ENCODE measurements at regions not wholly inside any gene's neighbourhood (a gene's known extent, or its start where the extent isn't known, plus 50 kb on each side); places are given as distances from the start of the nearest gene placed in this dataset.
"Not testable (repeated sequence)": the region's sequence is repeated elsewhere in the genome, so short reads cannot be mapped to it uniquely, and the experiment has no call there.

GRCh38 chr4:160481696-160482690 is 1379.1 kb downstream of the RAPGEF2 start:
- H2BK120ac ChIP-seq (replicated peaks; ENCODE audit: low read depth, low read length); POLR2A ChIA-PET (ENCODE audit: partially characterized antibody); H4K8ac ChIP-seq (ENCODE audit: extremely low read depth, insufficient read depth, low read length); H3K4ac ChIP-seq (replicated peaks; ENCODE audit: insufficient read length, low read depth, low read length); H3K23ac ChIP-seq (ENCODE audit: insufficient read length); H4K20me1 ChIP-seq (replicated peaks in 1 of 2; ENCODE audit: control insufficient read depth in 1 of 2, insufficient read depth in 2 of 2, low read length in 2 of 2); H3K36me3 ChIP-seq (ENCODE audit: control insufficient read depth in 2 of 4, insufficient read depth in 4 of 4, low read length in 3 of 4); H3K4me2 ChIP-seq (ENCODE audit: insufficient read depth in 1 of 2, low read depth in 2 of 2, low read length in 2 of 2); H2AK5ac ChIP-seq (ENCODE audit: low read depth, low read length); H3K9ac ChIP-seq (replicated peaks in 1 of 4; ENCODE audit: extremely low read depth in 1 of 4, low read depth in 3 of 4, low read length in 3 of 4); H3K4me3 ChIP-seq (ENCODE audit: extremely low read depth in 1 of 4, insufficient read depth in 2 of 4, low read depth in 3 of 4, low read length in 4 of 4); H3K27me3 ChIP-seq (replicated peaks in 1 of 4; ENCODE audit: control insufficient read depth in 3 of 4, extremely low read depth in 1 of 4, insufficient read depth in 3 of 4, low read length in 3 of 4); DNase-seq (ENCODE audit: low read depth in 1 of 2, low spot score in 2 of 2); H3K4me1 ChIP-seq (replicated peaks in 1 of 4; ENCODE audit: control insufficient read depth in 3 of 4, insufficient read depth in 4 of 4, low read length in 3 of 4); H3K79me2 ChIP-seq (ENCODE audit: control insufficient read depth in 1 of 2, insufficient read depth in 2 of 2, low read length in 2 of 2); H4K5ac ChIP-seq (ENCODE audit: insufficient read length, low read depth, low read length); H3K9me3 ChIP-seq (ENCODE audit: insufficient read depth in 2 of 2, low read depth in 1 of 2, low read length in 1 of 2); H3K27ac ChIP-seq (ENCODE audit: low read depth, low read length); CTCF ChIA-PET (ENCODE audit: partially characterized antibody); FAIRE-seq; H4K91ac ChIP-seq (replicated peaks; ENCODE audit: insufficient read length, low read length); H3K18ac ChIP-seq (ENCODE audit: extremely low read depth, low read length); H3K56ac ChIP-seq (replicated peaks; ENCODE audit: insufficient read length, low read depth, low read length); H2BK12ac ChIP-seq (ENCODE audit: low read depth, low read length); H3K14ac ChIP-seq (ENCODE audit: insufficient read length); H2BK5ac ChIP-seq (ENCODE audit: low read depth, low read length); H2AFZ ChIP-seq (ENCODE audit: low read length); H2BK15ac ChIP-seq (ENCODE audit: low read length); H3K23me2 ChIP-seq (ENCODE audit: low read depth, low read length); H3K79me1 ChIP-seq (ENCODE audit: low read depth, low read length); H2BK20ac ChIP-seq (ENCODE audit: low read length): not testable (repeated sequence)
- WGBS, 2 experiments (ENCODE audit: extremely low coverage in 1 of 2, insufficient coverage in 1 of 2, insufficient read length in 1 of 2, insufficient replicate concordance in 2 of 2, low coverage in 1 of 2, low lambda C conversion rate in 2 of 2, missing lambda C conversion rate in 1 of 2), result 89% methylated on average over 24 of the region's 39 CpGs; no CpG with 5 or more reads in 1 of the 2 experiments

All from H1 (cell line).